MM.1S (cell line): ENCODE measurements at regions not wholly inside any gene's neighbourhood (a gene's known extent, or its start where the extent isn't known, plus 50 kb on each side); places are given as distances from the start of the nearest gene placed in this dataset.

Source experiments
- DNase-seq: peaks from one replicate; pipeline ENCODE4 v3.0.0-alpha.2; 2015
- H2AFZ ChIP-seq: fragments of 300-600 bp; sonication (generic); 2 replicates; pipeline ENCODE4 v1.6.0; 2016; ENCODE audit warnings: antibody characterized with exemption, low read length
- H3F3A ChIP-seq: fragments of 300-600 bp; sonication (generic); 2 replicates; pipeline ENCODE4 v1.6.1; 2016; ENCODE audit warnings: mild to moderate bottlenecking, antibody characterized with exemption, low read length, moderate library complexity, mixed read lengths; ENCODE audit not compliant: insufficient read depth
- H3K27ac ChIP-seq: fragments of 300-600 bp; sonication (generic); 2 replicates; pipeline ENCODE4 v1.5.1; 2016; ENCODE audit warnings: mild to moderate bottlenecking, low read length
- H3K27me3 ChIP-seq: fragments of 300-600 bp; sonication (generic); replicated peaks from 2 replicates; pipeline ENCODE4 v1.6.0; 2016; ENCODE audit warnings: low read length; ENCODE audit not compliant: insufficient read depth
- H3K36me3 ChIP-seq: fragments of 300-600 bp; sonication (generic); replicated peaks from 2 replicates; pipeline ENCODE4 v1.6.1; 2016; ENCODE audit warnings: mild to moderate bottlenecking, low read length, mixed read lengths; ENCODE audit not compliant: insufficient read depth
- H3K4me1 ChIP-seq: fragments of 300-600 bp; sonication (generic); 2 replicates; pipeline ENCODE4 v1.6.1; 2016; ENCODE audit warnings: low read length, mixed read lengths
- H3K4me2 ChIP-seq: fragments of 300-600 bp; sonication (generic); 2 replicates; pipeline ENCODE4 v1.6.0; 2016; ENCODE audit warnings: low read depth, low read length
- H3K4me3 ChIP-seq: fragments of 300-600 bp; sonication (generic); 2 replicates; pipeline ENCODE4 v1.5.1; 2016; ENCODE audit warnings: low read length, mixed read lengths
- H3K79me2 ChIP-seq: fragments of 300-600 bp; sonication (generic); 2 replicates; pipeline ENCODE4 v1.6.1; 2016; ENCODE audit warnings: mixed run types, low read length, mixed read lengths
- H3K9ac ChIP-seq: fragments of 300-600 bp; sonication (generic); 2 replicates; pipeline ENCODE4 v1.6.1; 2016; ENCODE audit warnings: low read length, mixed read lengths
- H3K9me2 ChIP-seq: fragments of 300-600 bp; sonication (generic); replicated peaks from 2 replicates; pipeline ENCODE4 v1.6.1; 2016; ENCODE audit warnings: mild to moderate bottlenecking, low read length, mixed read lengths; ENCODE audit not compliant: insufficient read depth
- H3K9me3 ChIP-seq: fragments of 300-600 bp; sonication (generic); replicated peaks from 2 replicates; pipeline ENCODE4 v1.6.1; 2016; ENCODE audit warnings: mild to moderate bottlenecking, low read length, mixed read lengths; ENCODE audit not compliant: insufficient read depth
- H4K20me1 ChIP-seq: fragments of 300-600 bp; sonication (generic); 2 replicates; pipeline ENCODE4 v1.6.1; 2016; ENCODE audit warnings: mild to moderate bottlenecking, low read length, moderate library complexity, mixed read lengths; ENCODE audit not compliant: insufficient read depth
- EZH2 ChIP-seq: fragments of 300-600 bp; sonication (generic); optimal IDR thresholded peaks from 2 replicates; pipeline ENCODE3; 2017; ENCODE audit warnings: low read depth, mild to moderate bottlenecking, antibody characterized with exemption, low read length, mixed read lengths
- EZH2phosphoT487 ChIP-seq: fragments of 300-600 bp; sonication (generic); IDR thresholded peaks from 2 replicates; pipeline ENCODE4 v1.6.1; 2018; ENCODE audit warnings: antibody characterized with exemption, low read length
- TF ChIP-seq, protein P1 (sequence below): fragments of 300-600 bp; sonication (generic); IDR thresholded peaks from 2 replicates; pipeline ENCODE4 v1.5.1; 2016; ENCODE audit warnings: antibody characterized with exemption, low read length, mixed read lengths

DNA sequence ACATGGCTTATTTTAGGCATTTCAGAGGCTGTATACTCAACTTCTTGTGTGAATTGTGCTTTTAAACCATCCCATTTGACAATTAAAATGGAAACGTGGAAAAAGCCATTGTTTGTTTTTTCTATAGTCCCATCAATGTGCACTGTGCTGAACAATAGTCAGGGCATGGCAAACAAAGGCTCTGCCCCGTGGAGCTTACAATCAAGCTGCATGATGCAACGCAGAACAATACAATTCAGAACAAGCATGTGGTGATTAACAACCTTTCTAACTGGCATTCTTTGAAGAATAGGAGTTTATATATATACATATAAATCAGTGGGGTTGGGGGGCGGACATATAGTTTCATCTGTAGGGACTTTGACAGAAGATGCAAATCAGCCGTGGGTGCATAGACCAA, 2125.4 kb upstream of the WWC1 start:
- H3K36me3 ChIP-seq: no peaks in the 10 kb centered on the region
- TF ChIP-seq EZH2: no peak
- TF ChIP-seq, protein P1, sequence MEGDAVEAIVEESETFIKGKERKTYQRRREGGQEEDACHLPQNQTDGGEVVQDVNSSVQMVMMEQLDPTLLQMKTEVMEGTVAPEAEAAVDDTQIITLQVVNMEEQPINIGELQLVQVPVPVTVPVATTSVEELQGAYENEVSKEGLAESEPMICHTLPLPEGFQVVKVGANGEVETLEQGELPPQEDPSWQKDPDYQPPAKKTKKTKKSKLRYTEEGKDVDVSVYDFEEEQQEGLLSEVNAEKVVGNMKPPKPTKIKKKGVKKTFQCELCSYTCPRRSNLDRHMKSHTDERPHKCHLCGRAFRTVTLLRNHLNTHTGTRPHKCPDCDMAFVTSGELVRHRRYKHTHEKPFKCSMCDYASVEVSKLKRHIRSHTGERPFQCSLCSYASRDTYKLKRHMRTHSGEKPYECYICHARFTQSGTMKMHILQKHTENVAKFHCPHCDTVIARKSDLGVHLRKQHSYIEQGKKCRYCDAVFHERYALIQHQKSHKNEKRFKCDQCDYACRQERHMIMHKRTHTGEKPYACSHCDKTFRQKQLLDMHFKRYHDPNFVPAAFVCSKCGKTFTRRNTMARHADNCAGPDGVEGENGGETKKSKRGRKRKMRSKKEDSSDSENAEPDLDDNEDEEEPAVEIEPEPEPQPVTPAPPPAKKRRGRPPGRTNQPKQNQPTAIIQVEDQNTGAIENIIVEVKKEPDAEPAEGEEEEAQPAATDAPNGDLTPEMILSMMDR: no peak
- no peak for TF ChIP-seq EZH2phosphoT487
- no peak for DNase-seq
- no peak overlapping the region for H3K4me2 ChIP-seq
- H3K9me3 ChIP-seq: no peaks in the 10 kb centered on the region
- no peak overlapping the region for H3K27ac ChIP-seq
- no peak overlapping the region for H2AFZ ChIP-seq
- H3K9ac ChIP-seq: no peak overlapping the region
- H3K79me2 ChIP-seq: no peaks in the 10 kb centered on the region
- H3F3A ChIP-seq: no peaks in the 10 kb centered on the region
- no peak overlapping the region for H3K4me3 ChIP-seq
- no peaks in the 10 kb centered on the region for H3K27me3 ChIP-seq
- no peaks in the 10 kb centered on the region for H3K9me2 ChIP-seq
- no peaks in the 10 kb centered on the region for H3K4me1 ChIP-seq
- no peaks in the 10 kb centered on the region for H4K20me1 ChIP-seq

DNA sequence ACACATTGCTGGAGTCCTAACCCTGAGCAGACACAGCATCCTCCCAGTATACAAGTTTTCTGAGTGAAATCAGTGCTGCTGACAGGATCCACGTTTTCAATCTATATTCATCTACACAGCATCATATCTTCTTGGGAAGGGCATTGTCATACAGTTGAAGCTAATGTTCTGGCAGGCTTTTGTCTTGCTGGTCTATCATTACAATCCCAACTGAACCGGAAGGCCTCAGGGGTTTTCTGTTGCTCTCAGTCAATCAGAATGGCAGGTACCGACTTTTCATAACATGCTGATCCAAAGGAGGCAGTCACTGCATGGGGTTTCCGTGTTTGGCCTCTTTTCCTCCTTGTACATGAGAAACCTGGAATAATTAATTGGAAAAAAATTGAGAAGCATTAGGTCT, 2118.8 kb upstream of the WWC1 start:
- no peak overlapping the region for H3K4me2 ChIP-seq

DNA sequence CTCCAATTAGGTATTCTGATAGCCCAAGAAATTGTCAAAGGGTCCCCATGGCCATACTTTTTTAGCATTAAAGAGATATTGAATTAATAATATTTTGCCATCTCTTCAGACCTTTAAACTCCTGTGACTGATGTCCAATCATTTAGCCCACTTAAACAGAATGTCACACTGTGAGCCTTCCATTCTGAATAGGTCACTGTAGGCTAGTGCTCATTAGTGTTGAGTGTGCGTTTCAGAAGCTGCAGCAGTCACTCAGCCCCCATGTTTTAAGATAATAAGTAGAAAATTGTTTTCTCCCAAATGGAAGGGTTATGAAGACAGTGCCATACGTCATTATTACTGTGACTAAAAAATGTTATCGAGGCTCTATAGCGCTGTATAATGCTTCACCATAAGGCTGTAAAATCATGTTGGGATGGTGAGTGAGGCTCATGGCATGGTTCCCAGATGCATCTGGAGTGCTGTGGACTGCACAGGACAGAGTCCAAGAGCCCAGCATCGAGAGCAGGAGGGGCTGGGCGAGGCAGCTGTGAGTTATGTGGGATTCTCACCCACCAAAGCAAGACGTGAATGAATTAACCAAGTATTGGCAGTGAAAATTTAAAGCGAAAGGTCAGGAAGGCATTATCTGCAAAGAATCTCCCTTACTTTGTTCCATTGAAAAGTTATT, 2112.9 kb upstream of the WWC1 start:
- Histone ChIP-seq H3K4me2 (no peak overlapping the region), H3K9ac (no peak overlapping the region), H3K36me3 (no peaks in the 10 kb centered on the region), H4K20me1 (no peaks in the 10 kb centered on the region), H3K27me3 (no peaks in the 10 kb centered on the region), H2AFZ (no peak overlapping the region), H3K79me2 (no peaks in the 10 kb centered on the region), H3F3A (no peaks in the 10 kb centered on the region), H3K9me3 (no peaks in the 10 kb centered on the region; the same call in 1 of the 2 replicates), H3K27ac (no peak overlapping the region), H3K9me2 (no peaks in the 10 kb centered on the region), H3K4me3 (no peak overlapping the region), H3K4me1 (no peaks in the 10 kb centered on the region)
- TF ChIP-seq, protein P1: no peak
- no peak for TF ChIP-seq EZH2phosphoT487
- no peak for TF ChIP-seq EZH2
- no peak for DNase-seq

More for the DNA sequence above, 2118.8 kb upstream of the WWC1 start:
- Histone ChIP-seq H3K4me3 (no peak overlapping the region), H4K20me1 (no peaks in the 10 kb centered on the region), H3K9me2 (no peaks in the 10 kb centered on the region), H3K9me3 (no peaks in the 10 kb centered on the region; the same call in 1 of the 2 replicates), H2AFZ (no peak overlapping the region), H3K27me3 (no peaks in the 10 kb centered on the region), H3F3A (no peaks in the 10 kb centered on the region), H3K27ac (no peak overlapping the region), H3K36me3 (no peaks in the 10 kb centered on the region), H3K4me1 (no peaks in the 10 kb centered on the region), H3K9ac (no peak overlapping the region), H3K79me2 (no peaks in the 10 kb centered on the region)
- DNase-seq: no peak
- TF ChIP-seq, protein P1: no peak
- TF ChIP-seq EZH2phosphoT487: no peak
- TF ChIP-seq EZH2: no peak
